ENCODE measurements at regions not wholly inside any gene's neighbourhood (a gene's known extent, or its start where the extent isn't known, plus 50 kb on each side); places are given as distances from the start of the nearest gene placed in this dataset.

DNA sequence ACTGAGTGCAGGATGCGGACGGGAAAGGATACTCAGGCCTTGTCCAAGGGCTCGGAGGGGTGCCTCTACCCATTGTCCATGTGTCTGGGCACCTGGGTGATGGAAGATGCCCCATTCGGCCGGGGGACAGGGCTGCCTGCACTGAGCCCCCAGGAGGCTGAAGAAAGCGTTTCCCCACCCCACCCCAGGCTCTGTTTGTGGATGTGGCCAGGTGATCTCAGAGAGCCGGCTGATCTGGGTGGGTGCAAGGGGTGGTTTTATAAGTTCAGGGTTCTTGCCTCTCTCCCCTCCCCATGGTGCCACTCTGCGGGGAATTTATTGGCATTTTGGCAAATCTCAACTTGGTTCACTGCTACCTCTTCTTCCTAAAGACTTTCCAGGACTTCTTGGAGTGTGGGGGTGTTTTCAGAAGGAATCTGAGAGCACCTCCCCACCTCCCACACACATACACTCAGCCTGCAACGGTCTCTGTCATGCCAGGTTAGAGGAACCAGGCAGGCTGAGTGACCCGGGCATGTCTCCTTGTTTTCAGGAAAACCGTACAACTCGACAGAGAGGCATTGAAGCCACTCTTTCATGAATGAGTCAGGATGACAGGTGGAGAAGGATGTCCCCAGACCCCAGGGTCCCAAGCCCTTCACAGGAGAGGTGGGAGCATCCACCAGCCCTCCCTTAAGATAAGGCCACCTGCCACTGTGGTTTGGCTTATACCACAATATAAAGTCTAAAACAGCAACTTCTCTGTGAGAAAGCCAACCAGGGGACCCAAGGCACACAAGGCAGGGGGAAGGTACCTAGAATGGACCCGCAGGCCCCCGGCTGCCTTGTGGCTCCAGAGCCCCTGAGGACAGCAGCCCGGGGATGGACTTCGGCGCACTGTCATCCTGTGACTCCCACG is 174.9 kb downstream of the ETS2 start:
- Histone ChIP-seq H3K4me2 (ENCODE audit: low read length) (no peak overlapping the region), H3K4me3 (ENCODE audit: low read length) (no peak overlapping the region), H3K27ac (ENCODE audit: low read depth, low read length) (no peak overlapping the region)

DNA sequence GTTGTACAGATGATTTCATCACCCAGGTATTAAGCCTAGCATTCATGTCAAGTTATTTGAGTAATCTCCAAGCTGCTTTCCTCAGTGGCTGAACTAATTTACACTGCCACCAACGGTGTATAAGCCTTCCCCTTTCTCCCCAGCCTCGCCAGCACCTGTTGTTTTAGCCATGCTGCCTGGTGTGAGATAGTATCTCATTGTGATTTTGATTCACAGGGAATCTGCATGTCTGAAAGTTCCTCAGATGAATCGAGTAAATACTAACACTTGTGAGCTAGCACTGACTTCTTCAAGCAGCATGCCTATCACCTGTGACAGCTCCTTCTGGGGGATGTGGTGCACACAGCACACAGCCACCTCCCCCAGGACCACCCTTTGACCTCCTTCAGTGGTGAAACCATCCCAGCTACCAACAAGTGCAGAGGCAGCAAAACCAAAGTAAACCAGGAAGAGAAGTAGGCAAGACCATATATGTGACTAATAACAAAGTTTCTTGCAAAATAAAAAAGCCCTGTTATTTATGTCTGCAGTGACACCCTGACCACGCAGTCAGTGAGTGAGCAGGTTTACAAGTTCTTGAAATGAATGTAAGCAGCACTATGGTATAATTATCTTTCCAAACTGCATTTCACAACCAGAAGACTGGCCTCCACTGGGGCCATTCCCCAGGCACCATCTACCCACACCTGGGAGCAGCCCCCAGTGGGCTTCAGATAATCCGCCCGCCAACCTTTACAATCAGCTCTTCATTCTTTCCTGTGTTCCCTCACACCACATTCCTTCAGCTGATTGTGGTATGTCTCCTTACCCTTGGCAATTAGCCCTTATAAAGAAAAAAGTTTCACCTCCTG is 173.8 kb downstream of the ETS2 start:
- no peaks in the 10 kb centered on the region for H3K36me3 ChIP-seq (ENCODE audit: control insufficient read depth, low read length)
- no peak overlapping the region for H3K4me3 ChIP-seq (ENCODE audit: low read length)
- no peaks in the 10 kb centered on the region for H3K4me1 ChIP-seq (ENCODE audit: control insufficient read depth, low read length)
- no peaks in the 10 kb centered on the region for H3F3A ChIP-seq (ENCODE audit: control insufficient read depth, insufficient read depth)
- no peak overlapping the region for H3K4me2 ChIP-seq (ENCODE audit: low read length)
- H3K27ac ChIP-seq (ENCODE audit: low read depth, low read length) = no peak overlapping the region
- no peaks in the 10 kb centered on the region for H3K9me2 ChIP-seq (replicated peaks; ENCODE audit: control insufficient read depth, low read length)
- no peaks in the 10 kb centered on the region for H4K20me1 ChIP-seq (ENCODE audit: control insufficient read depth, insufficient read depth, low read depth, low read length)
- H3K27me3 ChIP-seq (ENCODE audit: control insufficient read depth, low read length) = peaks cover 6% of the 10 kb centered on the region; the same call in 1 of the 2 replicates
- no peak for TF ChIP-seq EZH2phosphoT487 (IDR thresholded peaks at IDR 0.05; ENCODE audit: borderline replicate concordance, low read length)
- no peaks in the 10 kb centered on the region for H3K79me2 ChIP-seq (ENCODE audit: control insufficient read depth, low read length)
- H3K9me3 ChIP-seq (ENCODE audit: control insufficient read depth, insufficient read depth, low read length) = no peaks in the 10 kb centered on the region

More for the DNA sequence above, 174.9 kb downstream of the ETS2 start:
- Histone ChIP-seq H3K9me2 (replicated peaks; ENCODE audit: control insufficient read depth, low read length) (no peaks in the 10 kb centered on the region), H3F3A (ENCODE audit: control insufficient read depth, insufficient read depth) (no peaks in the 10 kb centered on the region), H3K27me3 (ENCODE audit: control insufficient read depth, low read length) (peaks cover 17% of the 10 kb centered on the region), H3K79me2 (ENCODE audit: control insufficient read depth, low read length) (no peaks in the 10 kb centered on the region), H3K9me3 (ENCODE audit: control insufficient read depth, insufficient read depth, low read length) (no peaks in the 10 kb centered on the region), H4K20me1 (ENCODE audit: control insufficient read depth, insufficient read depth, low read depth, low read length) (no peaks in the 10 kb centered on the region), H3K4me1 (ENCODE audit: control insufficient read depth, low read length) (peaks cover 7% of the 10 kb centered on the region), H3K36me3 (ENCODE audit: control insufficient read depth, low read length) (no peaks in the 10 kb centered on the region)
- TF ChIP-seq, protein P1, sequence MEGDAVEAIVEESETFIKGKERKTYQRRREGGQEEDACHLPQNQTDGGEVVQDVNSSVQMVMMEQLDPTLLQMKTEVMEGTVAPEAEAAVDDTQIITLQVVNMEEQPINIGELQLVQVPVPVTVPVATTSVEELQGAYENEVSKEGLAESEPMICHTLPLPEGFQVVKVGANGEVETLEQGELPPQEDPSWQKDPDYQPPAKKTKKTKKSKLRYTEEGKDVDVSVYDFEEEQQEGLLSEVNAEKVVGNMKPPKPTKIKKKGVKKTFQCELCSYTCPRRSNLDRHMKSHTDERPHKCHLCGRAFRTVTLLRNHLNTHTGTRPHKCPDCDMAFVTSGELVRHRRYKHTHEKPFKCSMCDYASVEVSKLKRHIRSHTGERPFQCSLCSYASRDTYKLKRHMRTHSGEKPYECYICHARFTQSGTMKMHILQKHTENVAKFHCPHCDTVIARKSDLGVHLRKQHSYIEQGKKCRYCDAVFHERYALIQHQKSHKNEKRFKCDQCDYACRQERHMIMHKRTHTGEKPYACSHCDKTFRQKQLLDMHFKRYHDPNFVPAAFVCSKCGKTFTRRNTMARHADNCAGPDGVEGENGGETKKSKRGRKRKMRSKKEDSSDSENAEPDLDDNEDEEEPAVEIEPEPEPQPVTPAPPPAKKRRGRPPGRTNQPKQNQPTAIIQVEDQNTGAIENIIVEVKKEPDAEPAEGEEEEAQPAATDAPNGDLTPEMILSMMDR (IDR thresholded peaks at IDR 0.05; ENCODE audit: low read depth, low read length, poor library complexity, severe bottlenecking) = no peak
- TF ChIP-seq EZH2phosphoT487 (IDR thresholded peaks at IDR 0.05; ENCODE audit: borderline replicate concordance, low read length) = no peak

DNA sequence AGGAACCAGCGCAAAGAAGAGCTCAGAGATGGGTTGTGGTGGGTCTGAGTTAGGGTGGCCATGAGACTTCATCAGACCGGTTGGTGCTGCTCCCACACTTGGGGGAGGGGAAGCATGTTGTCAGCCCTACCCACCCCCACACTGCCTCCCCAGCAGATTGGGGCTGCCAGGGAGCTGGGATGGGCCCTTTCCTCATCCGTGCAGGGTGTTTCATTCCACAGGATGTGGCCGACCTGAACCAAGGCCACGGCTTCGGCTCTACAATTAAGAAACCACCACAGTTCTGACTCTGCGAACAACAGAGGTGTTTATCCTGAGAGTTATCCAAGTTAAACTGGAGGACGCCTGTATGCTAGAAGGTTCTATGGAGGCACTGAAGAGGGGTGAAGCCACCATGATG is 171.2 kb downstream of the ETS2 start:
- Histone ChIP-seq H3F3A (ENCODE audit: control insufficient read depth, insufficient read depth) (no peaks in the 10 kb centered on the region), H3K4me2 (ENCODE audit: low read length) (no peak overlapping the region), H3K79me2 (ENCODE audit: control insufficient read depth, low read length) (no peaks in the 10 kb centered on the region), H3K27me3 (ENCODE audit: control insufficient read depth, low read length) (no peaks in the 10 kb centered on the region; the same call in 1 of the 2 replicates), H3K27ac (ENCODE audit: low read depth, low read length) (no peak overlapping the region), H3K4me1 (ENCODE audit: control insufficient read depth, low read length) (no peaks in the 10 kb centered on the region), H3K9me2 (replicated peaks; ENCODE audit: control insufficient read depth, low read length) (no peaks in the 10 kb centered on the region), H4K20me1 (ENCODE audit: control insufficient read depth, insufficient read depth, low read depth, low read length) (no peaks in the 10 kb centered on the region), H3K4me3 (ENCODE audit: low read length) (no peak overlapping the region), H3K36me3 (ENCODE audit: control insufficient read depth, low read length) (no peaks in the 10 kb centered on the region), H3K9me3 (ENCODE audit: control insufficient read depth, insufficient read depth, low read length) (no peaks in the 10 kb centered on the region)
- TF ChIP-seq, protein P1 (IDR thresholded peaks at IDR 0.05; ENCODE audit: low read depth, low read length, poor library complexity, severe bottlenecking) = no peak
- no peak for TF ChIP-seq EZH2phosphoT487 (IDR thresholded peaks at IDR 0.05; ENCODE audit: borderline replicate concordance, low read length)
